RPMI8226 (cell line): ENCODE measurements at regions not wholly inside any gene's neighbourhood (a gene's known extent, or its start where the extent isn't known, plus 50 kb on each side); places are given as distances from the start of the nearest gene placed in this dataset.
"Not testable (repeated sequence)": the region's sequence is repeated elsewhere in the genome, so short reads cannot be mapped to it uniquely, and the experiment has no call there.

ENCODE experiments used
- DNase-seq: peaks from one replicate; pipeline ENCODE4 v3.0.0-alpha.2; 2015

- not testable (repeated sequence) for DNase-seq
Measured at GRCh38 chr2:176578292-176578691, 309.1 kb downstream of the MTX2 start.

- DNase-seq, result no peak
Measured at GRCh38 chr2:176579608-176580007, 310.4 kb downstream of the MTX2 start.

- no peak for DNase-seq
Measured at GRCh38 chr2:176581557-176582165, 312.4 kb downstream of the MTX2 start.

GRCh38 chr2:176582176-176582575, 312.9 kb downstream of the MTX2 start:
- no peak for DNase-seq

GRCh38 chr2:176582990-176583481, 313.8 kb downstream of the MTX2 start:
- no peak for DNase-seq

- no peak for DNase-seq
Measured at GRCh38 chr2:176583607-176584006, 314.4 kb downstream of the MTX2 start.

GRCh38 chr2:176584333-176584732, 315.1 kb downstream of the MTX2 start:
- DNase-seq, result no peak

- no peak for DNase-seq
Measured at GRCh38 chr2:176585291-176585690, 316.0 kb downstream of the MTX2 start.

- DNase-seq, result no peak
Measured at GRCh38 chr2:176585791-176586190, 316.5 kb downstream of the MTX2 start.

GRCh38 chr2:176589287-176589686, 320.0 kb downstream of the MTX2 start:
- no peak for DNase-seq

GRCh38 chr2:176589825-176590440, 320.7 kb downstream of the MTX2 start:
- no peak for DNase-seq

- no peak for DNase-seq
Measured at GRCh38 chr2:176592216-176592615, 323.0 kb downstream of the MTX2 start.

- no peak for DNase-seq
Measured at GRCh38 chr2:176595986-176596385, 326.7 kb downstream of the MTX2 start.

GRCh38 chr2:176597916-176598315, 328.7 kb downstream of the MTX2 start:
- no peak for DNase-seq

GRCh38 chr2:176598351-176598750, 329.1 kb downstream of the MTX2 start:
- no peak for DNase-seq

GRCh38 chr2:176599796-176600485, 330.7 kb downstream of the MTX2 start:
- no peak for DNase-seq

- no peak for DNase-seq
Measured at GRCh38 chr2:176601066-176601465, 331.8 kb downstream of the MTX2 start.

GRCh38 chr2:176612036-176612435, 342.8 kb downstream of the MTX2 start:
- no peak for DNase-seq

GRCh38 chr2:176612736-176613135, 343.5 kb downstream of the MTX2 start:
- no peak for DNase-seq

- DNase-seq, result no peak
Measured at GRCh38 chr2:176613323-176613987, 344.2 kb downstream of the MTX2 start.

- no peak for DNase-seq
Measured at GRCh38 chr2:176614049-176614448, 344.8 kb downstream of the MTX2 start.

GRCh38 chr2:176614930-176615329, 345.7 kb downstream of the MTX2 start:
- no peak for DNase-seq

GRCh38 chr2:176619504-176619903, 350.3 kb downstream of the MTX2 start:
- no peak for DNase-seq

GRCh38 chr2:176621350-176621749, 352.1 kb downstream of the MTX2 start:
- no peak for DNase-seq
